Muscle of back (tissue), 3 donors: ENCODE measurements at regions not wholly inside any gene's neighbourhood (a gene's known extent, or its start where the extent isn't known, plus 50 kb on each side); places are given as distances from the start of the nearest gene placed in this dataset.
"Not testable (repeated sequence)": the region's sequence is repeated elsewhere in the genome, so short reads cannot be mapped to it uniquely, and the experiment has no call there.

Experiments
- DNase-seq, 3 donors: peaks; one replicate each; pipeline versions ENCODE4 v3.0.0 to v3.0.0-alpha.2; 2013

DNA sequence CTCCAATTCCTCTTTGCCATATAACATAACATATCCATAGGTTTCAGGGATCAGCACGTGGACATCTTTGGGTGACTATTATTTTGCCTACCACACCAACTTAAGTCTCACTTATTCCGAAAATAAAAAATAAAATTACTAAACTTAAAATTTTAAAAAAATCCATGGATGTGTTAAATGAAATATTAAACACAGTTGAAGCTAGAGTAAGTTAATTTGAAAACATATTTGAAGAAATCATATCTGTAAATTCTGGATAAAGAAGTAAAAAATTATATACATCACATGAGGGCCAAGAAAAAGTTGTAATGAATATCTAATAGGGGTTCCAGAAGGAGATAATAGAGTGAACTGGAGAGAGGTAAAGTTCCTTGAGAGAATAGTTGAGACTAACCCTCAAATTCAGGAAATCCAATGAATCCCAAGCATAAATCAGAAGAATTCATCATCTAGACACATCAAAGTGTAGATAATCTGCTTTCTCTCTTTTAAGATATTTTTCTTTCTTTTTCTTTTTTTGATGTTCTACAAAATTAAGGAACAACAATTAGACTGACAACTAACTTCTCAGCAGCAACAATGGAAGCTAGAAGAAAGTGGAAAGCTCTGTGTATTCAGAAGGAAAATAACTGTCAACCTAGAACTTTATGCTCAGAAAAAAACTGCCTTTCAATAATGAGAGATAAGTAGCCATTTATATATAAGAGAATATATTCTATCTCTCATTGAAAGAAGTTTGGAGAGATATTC lies 147.4 kb downstream of the ABHD5 start:
- DNase-seq = no peak

DNA sequence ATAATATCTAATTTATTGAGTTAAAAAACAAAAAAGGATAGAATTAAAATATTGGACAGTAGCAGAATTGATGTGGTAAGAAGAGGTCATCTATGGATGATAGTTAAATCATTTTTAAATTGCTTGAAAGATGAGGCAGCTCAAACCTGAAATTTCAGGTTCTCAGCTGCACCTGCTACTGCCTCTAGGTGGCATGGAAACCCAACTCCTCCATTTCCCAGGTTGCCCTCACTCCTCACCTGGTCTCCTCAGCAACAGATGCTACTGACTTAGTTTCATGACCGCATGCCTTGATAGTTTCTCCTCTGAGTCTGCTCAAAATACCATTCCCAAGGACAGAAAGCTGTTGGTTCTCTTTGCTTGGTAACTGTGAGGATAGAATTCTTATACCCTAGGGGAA lies 148.1 kb downstream of the ABHD5 start:
- no peak for DNase-seq

DNA sequence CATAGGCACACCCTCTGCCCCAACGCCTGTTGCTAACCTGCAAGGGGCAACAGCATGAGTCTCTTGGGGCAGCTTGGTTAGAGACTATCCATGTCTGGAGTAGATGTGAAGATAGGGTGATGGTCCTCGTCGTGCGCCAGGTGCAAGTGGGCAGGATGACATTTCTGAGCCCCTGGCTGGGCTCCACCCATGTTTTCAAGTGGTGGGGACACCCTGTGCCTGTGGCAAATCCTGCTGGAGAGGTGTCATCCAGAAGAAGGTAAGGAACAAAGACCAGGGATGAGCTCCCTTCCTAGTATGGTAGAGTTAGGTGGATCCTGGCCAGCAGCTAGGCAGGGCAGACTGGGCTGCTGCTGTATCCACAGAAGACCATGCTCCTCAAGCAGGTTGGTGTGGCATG lies 152.6 kb downstream of the ABHD5 start:
- no peak for DNase-seq

DNA sequence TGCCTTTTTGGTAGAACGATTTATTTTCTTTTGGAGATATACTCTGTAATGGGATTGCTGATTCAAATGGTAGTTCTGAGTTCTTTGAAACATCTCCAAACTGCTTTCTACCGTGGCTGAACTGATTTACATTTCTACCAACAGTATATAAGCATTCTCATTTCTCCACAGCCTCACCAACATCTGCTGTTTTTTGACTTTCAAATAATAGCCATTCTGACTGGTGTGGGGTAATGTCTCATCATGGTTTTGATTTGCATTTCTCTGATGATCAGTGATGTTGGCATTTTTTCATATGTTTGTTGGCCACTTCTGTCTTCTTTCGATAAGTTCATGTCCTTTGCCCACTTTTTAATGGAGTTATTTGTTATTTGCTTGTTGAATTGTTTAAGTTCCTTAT lies 154.0 kb downstream of the ABHD5 start:
- no peak for DNase-seq

DNA sequence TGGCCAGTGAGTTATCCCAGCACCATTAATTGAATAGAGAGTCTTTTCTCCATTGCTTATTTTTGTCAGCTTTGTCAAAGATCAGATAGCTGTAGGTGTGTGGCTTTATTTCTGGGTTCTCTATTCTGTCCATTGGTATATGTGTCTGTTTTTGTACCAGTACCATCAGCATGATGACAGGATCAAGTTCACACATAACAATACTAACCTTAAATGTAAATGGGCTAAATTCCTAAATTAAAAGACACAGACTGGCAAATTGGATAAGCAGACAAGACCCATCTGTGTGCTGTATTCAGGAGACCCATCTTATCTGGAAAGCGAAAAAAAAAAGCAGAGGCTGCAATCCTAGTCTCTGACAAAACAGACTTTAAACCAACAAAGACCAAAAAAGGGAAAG lies 154.8 kb downstream of the ABHD5 start:
- not testable (repeated sequence) for DNase-seq

DNA sequence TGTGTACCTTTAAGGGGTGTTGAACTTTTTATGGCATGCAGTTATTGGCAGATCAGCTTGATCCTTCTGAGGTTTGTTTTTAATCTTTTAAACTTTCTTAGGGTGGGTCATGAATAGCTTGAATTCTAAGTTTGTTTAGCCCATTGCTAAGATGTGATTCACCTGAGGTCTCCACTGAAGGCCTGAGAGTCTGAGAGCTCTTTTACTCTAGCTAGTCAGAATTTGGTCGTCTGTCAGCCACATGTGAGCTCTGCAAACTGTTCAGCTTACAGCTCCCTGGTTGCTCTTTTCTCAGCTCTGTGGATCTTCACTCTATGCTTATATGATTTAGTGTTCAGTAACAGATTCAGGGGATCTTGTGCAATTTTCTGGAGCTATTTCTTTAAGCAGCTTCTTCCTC lies 161.3 kb downstream of the ABHD5 start:
- peak in 1 of 3 donors; percentile 7 for DNase-seq

DNA sequence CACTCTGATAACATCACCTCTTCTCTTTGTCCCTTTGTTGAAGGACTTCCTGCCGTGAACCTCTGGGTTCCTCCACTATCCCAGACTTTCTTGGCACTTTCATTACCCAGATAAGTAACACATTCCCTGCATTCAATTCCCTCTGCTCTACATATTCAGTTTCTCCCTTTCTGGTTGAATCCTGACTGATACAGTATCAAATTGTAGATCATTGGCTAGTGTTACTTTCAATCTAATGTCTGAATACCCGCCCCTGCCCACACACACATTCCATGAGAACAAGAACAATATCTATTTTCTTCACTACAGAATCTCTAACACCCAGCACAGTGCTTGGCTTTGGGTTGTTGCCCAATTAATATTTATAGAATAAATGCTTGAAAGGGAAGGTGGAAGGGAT lies 163.5 kb downstream of the ABHD5 start:
- DNase-seq = no peak

DNA sequence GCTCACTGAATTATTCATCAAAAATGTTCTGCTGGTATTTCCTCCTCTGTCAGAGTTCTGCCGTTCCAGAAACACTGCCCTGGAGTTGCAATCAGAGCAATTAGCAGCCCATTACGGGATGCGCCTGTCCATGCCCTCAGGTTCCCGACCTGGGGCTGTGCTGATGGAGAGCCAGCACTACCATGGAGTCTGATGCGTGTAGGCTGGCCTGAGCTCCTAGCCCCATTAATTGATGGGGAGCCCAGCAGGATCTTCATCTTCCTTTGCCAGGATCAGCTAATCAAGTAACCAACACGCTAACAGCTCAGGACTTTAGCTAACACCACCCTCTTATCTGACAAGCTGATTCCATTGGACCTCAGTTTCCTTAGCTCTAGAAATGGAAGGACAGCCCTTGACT lies 164.2 kb downstream of the ABHD5 start:
- DNase-seq = no peak

DNA sequence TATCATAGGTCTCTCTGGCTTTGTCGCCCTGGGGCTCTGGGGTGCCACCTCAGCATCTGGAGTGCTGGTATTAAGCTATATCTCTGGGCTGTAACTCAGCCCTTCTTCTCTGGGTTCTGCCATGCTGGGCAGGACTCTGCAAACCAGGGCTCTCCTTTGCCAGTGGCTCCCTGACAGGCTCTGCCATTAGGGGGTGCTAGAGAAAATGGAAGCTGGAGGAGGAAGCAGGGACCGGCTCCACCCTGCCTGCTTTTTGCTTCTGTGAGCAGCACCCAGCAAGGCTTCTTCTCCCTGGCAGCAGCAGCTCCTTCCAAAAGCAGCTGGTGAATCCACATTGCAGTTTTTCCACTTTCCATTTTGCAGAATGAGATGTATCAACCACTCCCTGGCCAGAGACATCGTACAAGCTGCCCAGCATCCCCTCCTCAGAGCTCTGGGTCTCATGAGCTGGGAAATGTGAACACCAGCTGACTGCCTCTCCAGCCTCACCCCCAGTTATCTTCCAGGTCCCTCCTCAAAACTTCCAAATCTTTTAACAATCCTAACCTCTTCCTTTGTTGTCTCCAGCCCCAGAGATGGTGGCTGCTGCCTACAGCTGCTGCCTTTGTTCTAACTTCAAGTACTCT lies 165.0 kb downstream of the ABHD5 start:
- DNase-seq = peak; percentile 8 to 26 (median 24)

DNA sequence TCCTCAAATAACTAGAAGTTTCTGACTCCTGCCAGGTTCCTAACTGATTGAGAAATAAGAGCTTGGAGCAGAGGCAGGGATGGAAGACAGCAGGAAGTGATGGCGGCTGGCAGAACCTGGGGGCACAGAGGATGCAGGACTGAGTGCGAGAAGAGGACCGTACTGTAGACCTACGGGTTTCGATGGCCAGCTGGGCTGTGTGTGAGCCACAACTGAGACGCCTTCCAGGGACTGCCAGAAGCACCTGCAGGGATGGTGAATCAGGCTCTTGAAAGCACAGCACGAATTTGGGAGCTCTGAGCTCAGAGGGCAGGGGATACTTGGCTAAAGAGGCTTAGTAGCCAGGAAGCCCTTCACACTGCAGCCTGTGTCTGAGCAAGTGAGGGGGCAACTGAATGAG lies 165.6 kb downstream of the ABHD5 start:
- no peak for DNase-seq

DNA sequence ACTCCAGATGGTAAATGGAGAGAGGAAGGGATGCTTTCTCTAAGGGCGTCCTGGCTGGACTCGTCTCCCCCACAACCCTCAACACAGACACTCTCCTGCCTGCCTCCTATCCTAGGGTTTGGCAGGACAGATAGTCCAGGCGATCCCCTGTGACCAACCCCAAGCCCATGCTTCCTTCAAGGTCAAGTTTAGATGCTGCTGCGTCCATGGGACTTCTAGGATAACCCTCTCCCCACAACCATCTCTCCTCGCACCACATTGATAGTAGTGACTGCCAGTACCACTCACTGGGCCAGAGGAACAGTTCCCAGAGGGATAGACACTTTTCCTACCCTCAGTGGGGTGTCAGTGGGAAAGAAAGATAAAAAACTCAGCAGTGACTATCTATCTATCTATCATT lies 166.0 kb downstream of the ABHD5 start:
- DNase-seq = no peak

DNA sequence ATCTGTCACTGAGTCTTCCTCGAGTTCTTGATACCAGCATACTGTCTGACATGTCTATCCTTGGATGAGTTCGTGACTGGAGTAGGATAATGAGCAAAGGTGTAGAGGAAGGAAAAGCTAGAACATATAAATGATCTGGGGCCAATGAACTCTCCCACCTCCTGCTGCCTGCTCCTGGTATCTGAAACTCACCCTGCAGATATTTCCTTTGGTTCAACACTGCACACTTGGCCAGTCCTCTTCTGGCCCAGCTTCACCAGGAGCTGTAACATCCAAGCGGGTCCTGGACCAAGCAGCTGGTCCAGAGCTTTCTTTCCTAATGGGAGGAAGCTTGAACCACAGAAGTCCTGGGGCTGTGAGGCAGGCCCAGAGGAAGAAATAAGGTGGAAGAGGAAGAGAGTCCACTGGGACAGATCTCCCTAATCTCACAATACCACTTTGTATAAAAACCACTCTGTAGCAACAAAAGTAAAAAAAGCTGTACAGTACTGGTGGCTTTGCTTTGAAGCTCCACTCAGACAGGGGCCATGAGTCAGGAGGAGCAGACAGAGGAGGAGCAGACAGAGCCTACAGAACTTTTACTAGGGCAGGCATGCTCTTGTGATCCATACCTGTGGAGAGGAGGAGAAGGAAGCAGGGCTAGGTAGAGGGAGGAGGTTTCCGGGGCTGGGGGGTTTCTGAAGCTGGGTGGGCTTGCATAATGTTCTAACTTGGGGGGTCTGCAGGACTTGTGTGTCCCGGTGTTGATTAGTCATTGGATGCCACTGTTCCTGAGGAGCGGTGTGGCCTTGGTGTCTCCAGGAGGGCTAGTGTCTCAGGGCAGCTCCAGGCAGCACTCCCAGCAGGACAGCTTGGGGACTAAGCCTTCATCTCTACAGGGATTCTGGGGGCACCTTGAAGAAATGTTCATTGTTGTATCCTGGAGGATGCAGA lies 166.9 kb downstream of the ABHD5 start:
- no peak for DNase-seq

DNA sequence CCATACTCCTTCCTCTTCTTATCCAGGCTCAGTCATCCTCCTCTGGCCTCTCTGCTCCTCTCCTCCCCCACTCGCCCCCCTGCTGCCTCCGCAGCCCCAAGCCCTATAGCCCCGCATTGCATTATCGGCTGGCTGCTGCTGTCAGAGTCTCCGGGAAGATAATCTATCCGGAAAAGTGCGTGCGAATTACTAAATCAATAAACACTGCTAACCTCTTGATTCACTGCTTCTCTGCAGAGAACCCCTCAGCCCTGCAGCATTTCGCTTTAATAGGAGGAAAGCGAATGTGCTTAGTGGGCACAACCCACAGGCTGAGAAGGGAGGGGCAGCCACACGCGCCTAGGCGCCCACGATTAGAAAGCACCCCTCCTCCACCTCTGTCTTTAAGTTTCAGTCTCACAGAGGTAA lies 167.6 kb downstream of the ABHD5 start:
- DNase-seq = no peak

DNA sequence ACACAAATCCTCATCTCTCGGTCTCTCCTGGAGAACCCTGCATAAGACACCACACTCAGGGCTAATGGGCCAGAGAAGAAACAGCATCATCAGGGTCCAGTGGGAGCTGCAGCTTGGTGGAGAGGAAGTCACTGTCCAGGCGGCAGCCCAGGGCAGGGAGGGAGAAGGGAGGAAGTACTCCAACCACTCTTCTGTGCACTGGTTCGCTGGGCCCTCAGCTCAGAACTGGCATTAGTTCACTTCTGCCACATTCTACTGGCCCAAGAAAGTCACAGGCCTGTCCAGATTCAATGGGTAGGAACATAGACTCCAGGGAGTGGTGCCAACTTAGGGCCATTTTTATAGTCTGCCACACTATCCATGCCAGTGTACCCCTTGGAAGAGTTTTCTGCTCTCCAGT lies 169.0 kb downstream of the ABHD5 start:
- no peak for DNase-seq

DNA sequence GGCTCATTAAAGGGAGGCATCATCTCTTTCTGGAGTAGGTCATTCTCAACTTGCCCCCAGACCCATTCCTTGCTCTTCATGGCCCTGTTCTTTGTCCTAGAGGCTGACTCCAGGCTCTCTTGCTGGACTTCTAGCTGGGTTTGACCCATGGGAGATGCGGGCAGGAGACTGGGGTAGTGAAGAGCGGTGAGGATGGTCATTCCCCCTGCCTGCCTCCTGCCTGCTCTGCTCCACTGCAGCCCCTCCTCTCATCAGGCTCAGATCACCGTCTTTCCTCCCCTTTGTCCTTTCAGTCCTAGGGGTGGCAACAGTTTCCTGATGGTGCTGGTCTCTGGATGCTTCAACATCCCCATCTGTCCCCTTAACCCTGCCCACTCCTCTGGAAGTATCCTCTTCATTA lies 170.9 kb downstream of the ABHD5 start:
- no peak for DNase-seq

DNA sequence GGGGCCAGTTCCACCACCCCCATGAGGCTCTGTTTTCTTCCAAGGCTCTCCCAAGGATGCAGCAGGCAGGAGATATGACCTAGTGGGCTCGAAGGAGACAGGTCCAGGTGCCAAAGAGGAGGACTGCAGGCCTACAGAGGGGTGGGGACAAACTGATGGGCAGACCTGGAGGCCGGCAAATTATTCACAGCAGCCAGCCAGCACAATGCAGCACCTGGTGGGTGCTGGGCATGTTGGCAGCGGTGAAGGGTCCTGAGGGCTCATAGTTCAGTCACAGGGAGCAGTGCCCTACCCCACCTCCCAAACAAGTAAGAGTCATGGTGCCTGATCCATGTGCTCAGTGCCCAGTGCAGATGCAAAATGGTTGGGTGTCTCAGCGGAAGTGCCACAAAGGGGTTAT lies 171.7 kb downstream of the ABHD5 start:
- no peak for DNase-seq

DNA sequence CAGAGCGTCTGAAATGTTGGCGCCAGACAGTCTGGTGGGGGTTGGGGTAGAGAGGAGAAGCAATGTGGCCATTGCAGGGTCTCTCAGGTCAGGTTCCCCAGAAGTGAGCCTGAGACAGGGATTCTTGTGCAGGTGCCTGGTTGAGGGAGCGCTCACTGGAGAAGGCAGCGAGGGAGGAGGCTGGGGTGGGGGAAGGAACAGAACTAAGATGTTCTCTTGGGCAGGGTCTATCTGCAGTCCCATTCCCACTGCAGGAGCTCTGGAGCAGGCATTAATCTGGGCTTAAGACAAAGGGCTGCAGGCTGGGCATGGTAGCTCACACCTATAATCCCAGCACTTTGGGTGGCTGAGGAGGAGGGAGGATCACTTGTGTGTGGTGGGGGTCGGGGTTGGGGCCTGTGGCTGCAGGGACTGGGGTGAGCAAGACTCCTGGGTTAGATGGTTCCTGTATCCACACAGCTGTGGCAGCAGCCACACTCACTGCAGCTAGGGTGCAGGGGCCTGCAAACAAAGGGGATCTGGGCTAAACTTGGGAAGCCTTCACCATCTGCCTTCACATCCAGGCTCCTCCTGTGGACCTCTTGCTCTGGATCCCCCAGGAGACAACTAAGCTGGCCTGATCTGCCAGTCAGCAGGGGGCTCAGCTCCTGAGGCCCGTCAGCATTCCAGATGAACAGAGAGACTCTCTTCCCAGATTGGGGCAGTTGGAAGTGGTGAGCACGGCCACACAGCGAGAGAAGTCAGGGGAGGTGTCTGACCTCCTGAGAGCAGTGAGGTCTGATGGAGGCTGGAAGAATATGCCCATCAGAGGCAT lies 172.5 kb downstream of the ABHD5 start:
- no peak for DNase-seq

DNA sequence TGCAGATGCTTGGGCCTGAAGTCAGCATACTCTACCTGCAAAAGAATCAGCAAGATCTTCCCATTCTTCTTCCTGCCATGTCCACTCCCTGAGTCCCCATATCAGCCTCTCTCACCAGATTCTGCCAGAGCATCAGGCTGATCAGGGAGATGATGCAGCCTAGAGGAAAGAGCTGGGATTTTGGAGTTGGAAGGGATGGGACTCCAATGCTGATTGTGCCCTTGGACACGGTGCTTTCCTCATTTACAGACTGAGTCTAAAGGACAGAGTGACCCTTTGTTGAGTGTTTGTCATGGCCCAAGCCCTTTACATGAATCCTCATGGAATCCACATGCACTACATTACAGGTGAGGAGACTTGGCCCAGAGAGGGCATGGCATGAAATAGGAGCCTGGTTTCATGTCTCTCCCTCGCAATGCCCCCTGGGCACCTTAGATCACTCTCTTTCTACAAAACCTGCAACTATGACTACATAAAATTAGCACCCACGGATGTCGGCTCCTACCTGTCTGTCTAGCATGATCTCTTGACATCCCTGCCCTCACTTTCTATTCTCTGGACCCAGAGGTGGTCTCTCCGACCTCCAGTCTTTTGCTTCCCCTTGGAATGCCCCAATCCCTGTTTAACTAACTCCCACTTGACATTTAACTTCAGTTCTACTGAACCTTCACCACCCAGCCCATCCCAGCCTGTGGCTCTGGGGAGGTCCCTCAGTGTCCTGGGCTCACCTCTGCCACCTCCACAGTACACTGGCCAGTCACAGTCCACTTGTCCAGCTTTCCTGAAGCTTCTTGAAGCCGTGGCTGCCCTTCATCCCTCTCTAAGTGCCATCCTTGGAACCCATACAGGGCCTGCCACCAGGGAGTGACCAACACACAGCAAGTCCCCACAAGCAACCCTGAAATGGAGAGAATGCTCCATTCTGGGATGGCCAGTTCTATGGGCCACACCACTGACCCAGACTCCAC lies 173.5 kb downstream of the ABHD5 start:
- no peak for DNase-seq

DNA sequence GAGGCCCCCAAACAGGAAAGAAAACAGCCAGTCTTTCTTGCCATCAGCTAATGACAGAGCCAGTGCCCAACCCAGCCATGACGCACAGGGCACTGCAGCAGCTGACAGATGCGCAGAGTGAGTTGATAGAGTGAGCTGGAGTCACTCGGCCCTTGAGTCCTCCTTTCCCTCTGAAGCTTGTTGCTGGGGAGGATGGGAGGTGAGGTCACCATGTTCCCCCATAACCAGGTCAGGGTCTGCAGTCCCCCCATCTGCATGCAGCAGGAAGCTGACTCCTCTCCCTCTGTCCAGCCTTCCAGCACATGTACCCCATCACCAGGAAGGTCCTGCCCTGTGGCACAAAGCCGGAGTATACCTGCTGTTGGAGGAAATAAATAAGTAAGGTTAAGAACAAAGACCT lies 174.6 kb downstream of the ABHD5 start:
- no peak for DNase-seq

DNA sequence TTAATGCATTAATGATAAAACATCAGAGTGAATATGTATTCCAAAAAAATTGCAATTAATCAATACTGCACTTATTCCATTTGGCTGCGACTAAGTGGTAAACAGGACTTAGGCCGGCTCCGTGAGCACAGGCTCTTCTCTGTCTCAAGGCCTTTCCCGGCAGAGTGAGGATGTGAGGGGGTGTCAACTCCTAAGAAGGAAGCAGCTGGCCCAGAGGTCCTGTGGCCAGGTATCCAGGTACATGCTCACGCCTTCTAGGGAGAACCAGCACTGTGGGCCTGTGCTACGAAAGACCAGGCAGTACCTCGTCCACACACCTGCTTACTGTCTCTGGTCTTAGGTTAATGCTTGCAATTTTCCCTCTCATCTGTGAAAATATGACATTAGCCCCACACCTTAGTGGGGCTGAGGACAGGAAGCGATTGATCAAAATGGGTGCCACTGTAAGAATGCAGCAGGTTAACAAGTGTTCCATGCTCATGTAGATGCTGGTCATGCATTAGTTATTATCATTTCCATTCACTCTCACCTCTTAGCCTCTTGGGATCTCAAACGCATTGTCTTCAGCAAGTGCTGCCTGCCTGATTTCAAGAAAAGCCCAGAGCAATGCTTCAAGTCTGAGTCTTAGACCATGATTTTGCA lies 175.3 kb downstream of the ABHD5 start:
- no peak for DNase-seq
